T-cell (primary cell): ENCODE measurements at regions not wholly inside any gene's neighbourhood (a gene's known extent, or its start where the extent isn't known, plus 50 kb on each side); places are given as distances from the start of the nearest gene placed in this dataset.

ENCODE experiments used
- ATAC-seq, 4 experiments: fragments of 200-7000 bp in 3 of 4; fragments of 150-1000 bp in 1 of 4; cut with Tn5 transposase; replicated peaks in 1 of 4; 1 replicate in 3 of 4; 2 replicates in 1 of 4; pipeline ENCODE4 v1.10.0; 2021; ENCODE audit warnings: moderate library complexity in 3 of 4, mild to moderate bottlenecking in 2 of 4, moderate number of reproducible peaks in 1 of 4
- CTCF ChIA-PET, 2 donors: fragments of 300-600 bp; sonication (Branson Sonifier 250); formaldehyde crosslinking; loops; one replicate each; lab custom pipeline; 2022; ENCODE audit warnings: antibody characterized with exemption in 2 of 2; lab: Charles Lee
- POLR2A ChIA-PET, 2 donors: fragments of 300-600 bp; sonication (Branson Sonifier 250); formaldehyde crosslinking; loops; one replicate each; lab custom pipeline; 2022; ENCODE audit warnings: antibody characterized with exemption in 2 of 2; lab: Charles Lee
- DNase-seq, 35 experiments: peaks; one replicate each; pipeline versions ENCODE4 v3.0.0 to v3.0.0-alpha.2; 2013 to 2023
- H3K27ac ChIP-seq: one replicate; pipeline ENCODE4 v1.5.1; 2013; ENCODE audit warnings: low read length
- H3K27me3 ChIP-seq, 2 experiments: replicated peaks in 1 of 2; 1 replicate in 1 of 2; 2 replicates in 1 of 2; pipeline versions ENCODE4 v1.6.1 to v1.7.0; 2013; ENCODE audit warnings: low read length in 1 of 2, mixed read lengths in 1 of 2; ENCODE audit not compliant: control insufficient read depth in 2 of 2, insufficient read depth in 2 of 2; ENCODE audit errors: extremely low read depth in 1 of 2
- H3K36me3 ChIP-seq, 2 donors: 1 replicate in 1 of 2; 2 replicates in 1 of 2; pipeline versions ENCODE4 v1.6.1 to v1.7.0; 2013; ENCODE audit warnings: low read length in 1 of 2; ENCODE audit not compliant: control insufficient read depth in 2 of 2, insufficient read depth in 1 of 2; ENCODE audit errors: extremely low read depth in 1 of 2
- H3K4me1 ChIP-seq, 2 experiments: 1 replicate in 1 of 2; 2 replicates in 1 of 2; pipeline versions ENCODE4 v1.6.1 to v1.7.0; 2013; ENCODE audit warnings: low read length in 2 of 2, mixed read lengths in 1 of 2; ENCODE audit not compliant: insufficient read depth in 2 of 2, control insufficient read depth in 1 of 2; ENCODE audit errors: extremely low read depth in 1 of 2
- H3K4me3 ChIP-seq, 2 donors: 1 replicate in 1 of 2; 2 replicates in 1 of 2; pipeline versions ENCODE4 v1.5.1 to v1.7.0; 2013; ENCODE audit warnings: mild to moderate bottlenecking in 2 of 2, low read length in 1 of 2, moderate library complexity in 1 of 2; ENCODE audit not compliant: control insufficient read depth in 1 of 2; ENCODE audit errors: extremely low read depth in 1 of 2
- H3K9me3 ChIP-seq: 2 replicates; pipeline ENCODE4 v1.7.0; 2013
- H3K27ac Mint-ChIP-seq, 2 donors: one replicate each; pipeline ENCODE4 v1.8.0; 2020 to 2021; ENCODE audit warnings: mild to moderate bottlenecking in 2 of 2, mixed read lengths in 2 of 2
- H3K27me3 Mint-ChIP-seq, 2 donors: one replicate each; pipeline ENCODE4 v1.8.0; 2021 to 2022; ENCODE audit warnings: mixed read lengths in 2 of 2
- H3K36me3 Mint-ChIP-seq: one replicate; pipeline ENCODE4 v1.8.0; 2021; ENCODE audit warnings: mixed read lengths
- H3K4me1 Mint-ChIP-seq, 3 donors: one replicate each; pipeline ENCODE4 v1.8.0; 2020 to 2022; ENCODE audit warnings: mixed read lengths in 3 of 3, mild to moderate bottlenecking in 1 of 3
- H3K4me3 Mint-ChIP-seq, 3 donors: one replicate each; pipeline ENCODE4 v1.8.0; 2020 to 2022; ENCODE audit warnings: mild to moderate bottlenecking in 3 of 3, mixed read lengths in 3 of 3, moderate library complexity in 3 of 3
- H3K9me3 Mint-ChIP-seq, 3 donors: one replicate each; pipeline ENCODE4 v1.8.0; 2020 to 2022; ENCODE audit warnings: mixed read lengths in 3 of 3
- WGBS: methylation state at CpG from one replicate; pipeline ENCODE4 v1.1.5; 2013; ENCODE audit warnings: missing lambda C conversion rate; ENCODE audit not compliant: insufficient coverage; 5-methylcytosine and 5-hydroxymethylcytosine counted together

- no peaks in the 10 kb centered on the region for H3K36me3 Mint-ChIP-seq
- no peak overlapping the region for H3K27ac ChIP-seq
- DNase-seq (no peak), ATAC-seq (no peak)
- H3K4me3 Mint-ChIP-seq = peak overlapping the region in 2 of 3 donors; percentile 30 to 66
- H3K36me3 ChIP-seq = no peaks in the 10 kb centered on the region
- no peaks in the 10 kb centered on the region for H3K9me3 ChIP-seq
- H3K27me3 ChIP-seq = peaks cover 0 to 20% of the 10 kb centered on the region in 2 experiments
- peaks cover 5 to 9% of the 10 kb centered on the region in 2 donors for H3K27me3 Mint-ChIP-seq
- CTCF ChIA-PET = interaction anchor here (0.6 to 0.9 kb wide), 3 partner anchors 9 to 363 kb away, joined by 3 read pairs; no protein-coding TSS in a partner anchor
- H3K4me1 ChIP-seq = peaks cover 0 to 6% of the 10 kb centered on the region in 2 experiments
- no peaks in the 10 kb centered on the region for H3K9me3 Mint-ChIP-seq
- H3K4me1 Mint-ChIP-seq = peaks cover 0 to 10% (median 5%) of the 10 kb centered on the region in 3 donors
- POLR2A ChIA-PET = no interaction called here
- H3K4me3 ChIP-seq = no peak overlapping the region
- 90% methylated on average over 10 of the region's 11 CpGs for WGBS
- no peak overlapping the region for H3K27ac Mint-ChIP-seq
These were observed 71.7 kb upstream of the GTF3A start for GRCh38 chr13:27352698-27353097.

GRCh38 chr13:27353166-27353583 is 71.2 kb upstream of the GTF3A start:
- peaks cover 0 to 10% (median 5%) of the 10 kb centered on the region in 3 donors for H3K4me1 Mint-ChIP-seq
- no peak overlapping the region for H3K27ac ChIP-seq
- H3K4me3 Mint-ChIP-seq = peak overlapping the region in 2 of 3 donors; percentile 30 to 66
- H3K27ac Mint-ChIP-seq = peak overlapping the region in 1 of 2 donors; percentile 19
- H3K27me3 Mint-ChIP-seq = peaks cover 4 to 8% of the 10 kb centered on the region in 2 donors
- CTCF ChIA-PET = interaction anchor here in 1 of 2 donors (0.6 kb wide), 1 partner anchor 368 kb away, joined by 5 read pairs; no protein-coding TSS in a partner anchor
- peaks cover 0 to 6% of the 10 kb centered on the region in 2 experiments for H3K4me1 ChIP-seq
- WGBS = 34% methylated on average over 7 of the region's 9 CpGs
- no peaks in the 10 kb centered on the region for H3K36me3 ChIP-seq
- H3K9me3 ChIP-seq = no peaks in the 10 kb centered on the region
- no peak for ATAC-seq
- no peaks in the 10 kb centered on the region for H3K9me3 Mint-ChIP-seq
- no peak for DNase-seq
- peak overlapping the region in 1 of 2 donors; percentile 16 for H3K4me3 ChIP-seq
- POLR2A ChIA-PET = no interaction called here
- no peaks in the 10 kb centered on the region for H3K36me3 Mint-ChIP-seq
- H3K27me3 ChIP-seq = peaks cover 0 to 15% of the 10 kb centered on the region in 2 experiments

GRCh38 chr13:27353708-27354107 is 70.7 kb upstream of the GTF3A start:
- no peak for ATAC-seq
- Histone ChIP-seq H3K36me3 (no peaks in the 10 kb centered on the region), H3K9me3 (no peaks in the 10 kb centered on the region), H3K27ac (no peak overlapping the region), H3K27me3 (peaks cover 0 to 14% of the 10 kb centered on the region in 2 experiments), H3K4me1 (peaks cover 0 to 6% of the 10 kb centered on the region in 2 experiments), H3K4me3 (no peak overlapping the region)
- no peaks in the 10 kb centered on the region for H3K36me3 Mint-ChIP-seq
- H3K4me3 Mint-ChIP-seq = no peak overlapping the region
- H3K27me3 Mint-ChIP-seq = peaks cover 0 to 9% of the 10 kb centered on the region in 2 donors
- H3K4me1 Mint-ChIP-seq = peaks cover 0 to 10% (median 5%) of the 10 kb centered on the region in 3 donors
- peak overlapping the region in 1 of 2 donors; percentile 19 for H3K27ac Mint-ChIP-seq
- ChIA-PET CTCF (interaction anchor here in 1 of 2 donors (0.6 kb wide), 1 partner anchor 368 kb away, joined by 5 read pairs; no protein-coding TSS in a partner anchor), POLR2A (no interaction called here)
- no peak for DNase-seq
- WGBS = 86% methylated on average over 2 of the region's 3 CpGs
- H3K9me3 Mint-ChIP-seq = no peaks in the 10 kb centered on the region

- H3K4me3 ChIP-seq = no peak overlapping the region
- peaks cover 0 to 10% (median 5%) of the 10 kb centered on the region in 3 donors for H3K4me1 Mint-ChIP-seq
- DNase-seq (no peak), ATAC-seq (no peak)
- no peaks in the 10 kb centered on the region for H3K9me3 ChIP-seq
- H3K36me3 Mint-ChIP-seq = no peaks in the 10 kb centered on the region
- H3K27me3 Mint-ChIP-seq = peaks cover 4 to 15% of the 10 kb centered on the region in 2 donors
- peaks cover 0 to 16% of the 10 kb centered on the region in 2 experiments for H3K27me3 ChIP-seq
- H3K27ac Mint-ChIP-seq = no peak overlapping the region
- H3K4me1 ChIP-seq = peaks cover 0 to 6% of the 10 kb centered on the region in 2 experiments
- H3K27ac ChIP-seq = no peak overlapping the region
- no peaks in the 10 kb centered on the region for H3K36me3 ChIP-seq
- no peak overlapping the region for H3K4me3 Mint-ChIP-seq
- POLR2A ChIA-PET = no interaction called here
- CTCF ChIA-PET = interaction anchor here in 1 of 2 donors (1.3 kb wide), 1 partner anchor 369 kb away, joined by 5 read pairs; no protein-coding TSS in a partner anchor
- WGBS = 100% methylated on average over 1 of the region's 3 CpGs
- no peaks in the 10 kb centered on the region for H3K9me3 Mint-ChIP-seq
These were observed 70.0 kb upstream of the GTF3A start for GRCh38 chr13:27354379-27354778.

- no peaks in the 10 kb centered on the region for H3K36me3 Mint-ChIP-seq
- H3K9me3 Mint-ChIP-seq = no peaks in the 10 kb centered on the region
- no peak overlapping the region for H3K4me3 Mint-ChIP-seq
- ATAC-seq (no peak), DNase-seq (no peak)
- H3K9me3 ChIP-seq = no peaks in the 10 kb centered on the region
- peaks cover 0 to 22% of the 10 kb centered on the region in 2 experiments for H3K27me3 ChIP-seq
- H3K4me1 Mint-ChIP-seq = peaks cover 0 to 10% (median 5%) of the 10 kb centered on the region in 3 donors
- no peak overlapping the region for H3K27ac ChIP-seq
- peaks cover 0 to 6% of the 10 kb centered on the region in 2 experiments for H3K4me1 ChIP-seq
- 94% methylated on average over 7 of the region's 7 CpGs for WGBS
- H3K27ac Mint-ChIP-seq = no peak overlapping the region
- H3K27me3 Mint-ChIP-seq = peaks cover 12 to 26% of the 10 kb centered on the region in 2 donors
- H3K36me3 ChIP-seq = no peaks in the 10 kb centered on the region
- no peak overlapping the region for H3K4me3 ChIP-seq
- CTCF ChIA-PET = interaction anchor here (1.0 to 1.1 kb wide), 2 partner anchors 86 to 471 kb away, joined by 3 to 4 read pairs; partner anchors contain the start of gene RASL11A (in 1 of the 2)
- POLR2A ChIA-PET = interaction anchor here in 1 of 2 donors (0.6 kb wide), 1 partner anchor 9 kb away, joined by 3 read pairs; no protein-coding TSS in a partner anchor
These were observed 68.5 kb upstream of the GTF3A start for GRCh38 chr13:27355894-27356293.

GRCh38 chr13:27358420-27358819 is 66.0 kb upstream of the GTF3A start:
- WGBS = no CpG with 5 or more reads among the region's 6 CpGs
- Histone ChIP-seq H3K9me3 (no peaks in the 10 kb centered on the region), H3K4me1 (peaks cover 0 to 13% of the 10 kb centered on the region in 2 experiments), H3K27ac (no peak overlapping the region), H3K36me3 (no peaks in the 10 kb centered on the region), H3K27me3 (peaks cover 0 to 44% of the 10 kb centered on the region in 2 experiments), H3K4me3 (no peak overlapping the region)
- Mint-ChIP-seq H3K36me3 (no peaks in the 10 kb centered on the region), H3K4me3 (no peak overlapping the region), H3K9me3 (no peaks in the 10 kb centered on the region), H3K27me3 (peaks cover 12 to 35% of the 10 kb centered on the region in 2 donors), H3K27ac (no peak overlapping the region), H3K4me1 (peaks cover 0 to 9% (median 4%) of the 10 kb centered on the region in 3 donors)
- no peak for DNase-seq
- CTCF ChIA-PET = interaction anchor here (0.5 to 3.2 kb wide), 11 partner anchors 8 to 612 kb away, joined by 3 to 48 read pairs (median 4); no protein-coding TSS in a partner anchor
- no peak for ATAC-seq
- POLR2A ChIA-PET = interaction anchor here in 1 of 2 donors (1.0 kb wide), 1 partner anchor 373 kb away, joined by 3 read pairs; no protein-coding TSS in a partner anchor
